Thyroid gland (tissue), 4 donors: ENCODE measurements at regions not wholly inside any gene's neighbourhood (a gene's known extent, or its start where the extent isn't known, plus 50 kb on each side); places are given as distances from the start of the nearest gene placed in this dataset.

Experiments used
- DNase-seq, 2 donors: peaks; one replicate each; pipeline ENCODE4 v3.0.0-alpha.2; 2019
- H3K27ac ChIP-seq, 3 donors: fragments of 200-600 bp; sonication (generic); 1 replicate in 2 of 3; 2 replicates in 1 of 3; pipeline ENCODE4 v1.5.1; 2016 to 2019; ENCODE audit warnings: mild to moderate bottlenecking in 1 of 3, moderate library complexity in 1 of 3
- H3K27me3 ChIP-seq: fragments of 200-600 bp; sonication (generic); one replicate; pipeline ENCODE4 v1.5.1; 2019
- H3K36me3 ChIP-seq, 2 donors: fragments of 200-600 bp; sonication (generic); one replicate each; pipeline ENCODE4 v1.5.1; 2016 to 2019
- H3K4me1 ChIP-seq, 2 donors: fragments of 200-600 bp; sonication (generic); one replicate each; pipeline ENCODE4 v1.5.1; 2017 to 2019
- H3K4me3 ChIP-seq, 3 donors: fragments of 200-600 bp; sonication (generic); replicated peaks in 1 of 3; 1 replicate in 2 of 3; 2 replicates in 1 of 3; pipeline ENCODE4 v1.5.1; 2016; ENCODE audit warnings: mild to moderate bottlenecking in 1 of 3
- H3K9me3 ChIP-seq: fragments of 200-600 bp; sonication (generic); one replicate; pipeline ENCODE4 v1.5.1; 2017
- CTCF ChIP-seq, 6 experiments: fragments of 200-600 bp in 3 of 6; fragments of 450-650 bp in 3 of 6; sonication (generic) in 3 of 6; IDR thresholded peaks; one replicate each; pipeline ENCODE4 v1.5.1; 2016 to 2019; ENCODE audit warnings: antibody characterized with exemption in 6 of 6, mild to moderate bottlenecking in 2 of 6, inconsistent platforms in 1 of 6, moderate library complexity in 1 of 6
- POLR2A ChIP-seq, 2 donors: fragments of 450-650 bp; IDR thresholded peaks; one replicate each; pipeline ENCODE4 v1.6.1; 2017; ENCODE audit warnings: antibody characterized with exemption in 2 of 2, mild to moderate bottlenecking in 2 of 2, moderate library complexity in 1 of 2
- WGBS, 2 donors: methylation state at CpG; one replicate each; pipeline ENCODE4 v1.1.5; 2017; 5-methylcytosine and 5-hydroxymethylcytosine counted together
- intact Hi-C: fragments of 100-400 bp; cut with DNase I; formaldehyde crosslinking; loops from one replicate; pipeline ENCODE4 v1.15.1; 2023

GRCh38 chr16:48895142-48895541 is 285.2 kb upstream of the N4BP1 start:
- 36 to 47% methylated on average over 5 of the region's 5 CpGs for WGBS, 2 donors

GRCh38 chr16:48892893-48893292 is 282.9 kb upstream of the N4BP1 start:
- no peaks in the 10 kb centered on the region for H3K27me3 ChIP-seq
- intact Hi-C loops: no loop called here
- WGBS, 2 donors: 96 to 100% methylated on average over 2 of the region's 2 CpGs

More at GRCh38 chr16:48895142-48895541, 285.2 kb upstream of the N4BP1 start:
- no peaks in the 10 kb centered on the region for H3K9me3 ChIP-seq
- H3K27me3 ChIP-seq: no peaks in the 10 kb centered on the region
- TF ChIP-seq CTCF (IDR thresholded peaks at IDR 0.05) (no peak), POLR2A (IDR thresholded peaks at IDR 0.05) (no peak)
- no peak overlapping the region for H3K27ac ChIP-seq
- H3K4me1 ChIP-seq: no peaks in the 10 kb centered on the region
- intact Hi-C loops: no loop called here
- DNase-seq: no peak
- no peak overlapping the region for H3K4me3 ChIP-seq
- no peaks in the 10 kb centered on the region for H3K36me3 ChIP-seq

GRCh38 chr16:48887646-48888210 is 277.7 kb upstream of the N4BP1 start:
- 52 to 62% methylated on average over 9 of the region's 9 CpGs for WGBS, 2 donors
- TF ChIP-seq CTCF (IDR thresholded peaks at IDR 0.05) (no peak), POLR2A (IDR thresholded peaks at IDR 0.05) (no peak)
- H3K4me3 ChIP-seq: no peak overlapping the region
- no peaks in the 10 kb centered on the region for H3K4me1 ChIP-seq
- no peak for DNase-seq
- H3K27ac ChIP-seq: no peak overlapping the region
- H3K9me3 ChIP-seq: no peaks in the 10 kb centered on the region
- H3K36me3 ChIP-seq: no peaks in the 10 kb centered on the region
- intact Hi-C loops: no loop called here
- H3K27me3 ChIP-seq: no peaks in the 10 kb centered on the region

More at GRCh38 chr16:48892893-48893292, 282.9 kb upstream of the N4BP1 start:
- H3K9me3 ChIP-seq: no peaks in the 10 kb centered on the region
- no peak for DNase-seq
- H3K4me1 ChIP-seq: no peaks in the 10 kb centered on the region
- no peaks in the 10 kb centered on the region for H3K36me3 ChIP-seq
- H3K4me3 ChIP-seq: no peak overlapping the region
- TF ChIP-seq CTCF (IDR thresholded peaks at IDR 0.05) (no peak), POLR2A (IDR thresholded peaks at IDR 0.05) (no peak)
- no peak overlapping the region for H3K27ac ChIP-seq

- no peaks in the 10 kb centered on the region for H3K4me1 ChIP-seq
- intact Hi-C loops: no loop called here
- 53 to 67% methylated on average over 9 of the region's 9 CpGs for WGBS, 2 donors
- H3K36me3 ChIP-seq: no peaks in the 10 kb centered on the region
- H3K27me3 ChIP-seq: no peaks in the 10 kb centered on the region
- H3K4me3 ChIP-seq: no peak overlapping the region
- no peak overlapping the region for H3K27ac ChIP-seq
- no peak for DNase-seq
- no peaks in the 10 kb centered on the region for H3K9me3 ChIP-seq
- TF ChIP-seq CTCF (IDR thresholded peaks at IDR 0.05) (no peak), POLR2A (IDR thresholded peaks at IDR 0.05) (no peak)
Observed at GRCh38 chr16:48885471-48885870, 275.5 kb upstream of the N4BP1 start.

- Histone ChIP-seq H3K27ac (no peak overlapping the region), H3K27me3 (no peaks in the 10 kb centered on the region), H3K4me1 (no peaks in the 10 kb centered on the region), H3K9me3 (no peaks in the 10 kb centered on the region), H3K4me3 (no peak overlapping the region), H3K36me3 (no peaks in the 10 kb centered on the region)
- 93 to 95% methylated on average over 2 of the region's 2 CpGs for WGBS, 2 donors
- no peak for TF ChIP-seq CTCF (IDR thresholded peaks at IDR 0.05)
- DNase-seq: no peak
- intact Hi-C loops: no loop called here
Observed at GRCh38 chr16:48881272-48881671, 271.3 kb upstream of the N4BP1 start.
